ENCODE measurements at regions not wholly inside any gene's neighbourhood (a gene's known extent, or its start where the extent isn't known, plus 50 kb on each side); places are given as distances from the start of the nearest gene placed in this dataset.

GRCh38 chr10:33676606-33677339, 342.3 kb upstream of the NRP1 start:
- TF ChIP-seq POLR2A (IDR thresholded peaks at IDR 0.05; ENCODE audit: low read depth, low read length) (no peak), TAF1 (IDR thresholded peaks at IDR 0.05; ENCODE audit: borderline replicate concordance, low read depth, low read length) (no peak), POLR2AphosphoS5 (IDR thresholded peaks at IDR 0.05; ENCODE audit: low read depth, low read length) (no peak)
